WI38 (cell line): ENCODE measurements at regions not wholly inside any gene's neighbourhood (a gene's known extent, or its start where the extent isn't known, plus 50 kb on each side); places are given as distances from the start of the nearest gene placed in this dataset.

Source experiments
- H3K4me3 ChIP-seq: 2 replicates; pipeline ENCODE4 v1.5.1; 2011; ENCODE audit warnings: low read depth, mild to moderate bottlenecking, control low read depth, low read length
- TF ChIP-seq, protein P1 (sequence below): IDR thresholded peaks from 2 replicates; pipeline ENCODE4 v1.5.1; 2012; ENCODE audit warnings: low read depth, mild to moderate bottlenecking, control low read depth, low read length

DNA sequence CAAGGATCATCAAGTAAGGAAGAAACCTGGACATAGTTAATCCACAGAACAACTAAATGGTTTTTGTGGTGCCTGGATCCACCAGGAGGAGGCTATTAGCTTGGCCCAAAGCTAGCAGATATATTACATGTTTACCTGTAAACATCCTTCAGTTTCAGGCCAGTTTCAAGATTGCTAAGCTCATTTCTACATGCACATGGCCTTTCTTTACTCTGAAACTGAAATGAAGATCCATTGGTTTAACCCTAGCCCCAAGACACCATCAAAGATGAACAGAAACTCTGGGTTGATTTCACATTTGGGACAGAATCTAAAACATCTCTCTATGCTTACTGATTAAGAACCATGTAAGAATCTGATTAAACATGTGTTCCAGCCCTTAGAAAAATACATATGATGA lies 611.8 kb downstream of the TLE1 start:
- TF ChIP-seq, protein P1, sequence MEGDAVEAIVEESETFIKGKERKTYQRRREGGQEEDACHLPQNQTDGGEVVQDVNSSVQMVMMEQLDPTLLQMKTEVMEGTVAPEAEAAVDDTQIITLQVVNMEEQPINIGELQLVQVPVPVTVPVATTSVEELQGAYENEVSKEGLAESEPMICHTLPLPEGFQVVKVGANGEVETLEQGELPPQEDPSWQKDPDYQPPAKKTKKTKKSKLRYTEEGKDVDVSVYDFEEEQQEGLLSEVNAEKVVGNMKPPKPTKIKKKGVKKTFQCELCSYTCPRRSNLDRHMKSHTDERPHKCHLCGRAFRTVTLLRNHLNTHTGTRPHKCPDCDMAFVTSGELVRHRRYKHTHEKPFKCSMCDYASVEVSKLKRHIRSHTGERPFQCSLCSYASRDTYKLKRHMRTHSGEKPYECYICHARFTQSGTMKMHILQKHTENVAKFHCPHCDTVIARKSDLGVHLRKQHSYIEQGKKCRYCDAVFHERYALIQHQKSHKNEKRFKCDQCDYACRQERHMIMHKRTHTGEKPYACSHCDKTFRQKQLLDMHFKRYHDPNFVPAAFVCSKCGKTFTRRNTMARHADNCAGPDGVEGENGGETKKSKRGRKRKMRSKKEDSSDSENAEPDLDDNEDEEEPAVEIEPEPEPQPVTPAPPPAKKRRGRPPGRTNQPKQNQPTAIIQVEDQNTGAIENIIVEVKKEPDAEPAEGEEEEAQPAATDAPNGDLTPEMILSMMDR = no peak

DNA sequence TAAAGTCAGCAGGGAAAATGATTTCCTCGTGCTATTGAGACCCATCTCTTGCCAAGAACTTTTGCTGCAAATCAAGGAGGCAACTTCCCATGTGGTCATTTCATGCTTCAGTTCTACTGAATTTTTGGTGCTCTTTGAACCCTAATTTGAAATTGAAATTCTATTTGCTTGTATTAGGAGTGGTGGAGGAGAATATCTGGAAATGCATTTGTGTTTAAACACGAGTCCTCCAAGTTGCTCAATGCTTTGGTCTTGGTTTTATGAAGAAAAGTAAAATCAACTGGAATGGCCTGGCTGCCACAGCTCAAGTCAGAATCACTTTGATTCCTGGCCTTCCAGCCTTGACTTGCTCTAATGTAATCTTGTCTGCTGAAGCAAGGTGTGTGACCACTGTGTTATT lies 613.2 kb downstream of the TLE1 start:
- TF ChIP-seq, protein P1 = no peak

More for the DNA sequence above, 611.8 kb downstream of the TLE1 start:
- H3K4me3 ChIP-seq = no peak overlapping the region

DNA sequence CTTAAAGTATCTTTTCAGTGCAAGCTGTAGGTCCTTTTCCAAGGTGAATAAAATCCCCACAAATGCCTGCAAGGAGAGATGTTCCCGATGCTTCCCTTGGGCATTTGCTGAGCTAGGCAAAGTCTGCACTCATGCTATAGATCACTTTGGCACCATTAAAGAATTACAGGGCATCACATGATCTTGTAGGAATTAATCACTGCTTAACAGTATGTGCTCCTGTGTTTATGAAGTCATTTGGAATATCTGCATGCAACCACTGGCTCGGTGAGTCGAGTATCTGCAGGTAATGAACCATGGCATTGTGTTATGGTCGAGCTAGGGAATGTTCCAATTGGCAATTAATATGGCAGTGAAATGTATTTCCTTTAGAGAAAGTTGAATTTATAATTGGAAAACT lies 615.1 kb downstream of the TLE1 start:
- TF ChIP-seq, protein P1 = no peak
- H3K4me3 ChIP-seq = no peak overlapping the region

More for the DNA sequence above, 613.2 kb downstream of the TLE1 start:
- no peak overlapping the region for H3K4me3 ChIP-seq

DNA sequence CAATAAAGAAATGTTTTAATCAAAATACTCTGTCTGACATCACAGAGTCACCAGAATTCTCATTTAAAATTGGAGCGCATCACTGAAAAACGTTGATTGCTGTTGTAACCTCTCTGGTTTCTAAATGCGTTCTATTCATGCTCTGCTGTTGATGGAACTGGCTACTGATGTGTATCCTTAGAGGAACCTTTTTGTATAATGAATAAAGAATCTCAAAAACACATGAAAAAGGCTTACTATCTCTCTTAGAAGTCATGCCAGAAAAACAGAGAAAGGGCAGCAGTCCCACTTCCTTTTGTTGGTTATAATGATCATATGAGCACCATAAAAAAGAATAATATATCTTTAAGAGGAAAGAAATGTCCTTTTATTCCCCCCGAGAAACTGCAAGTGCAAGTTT lies 615.5 kb downstream of the TLE1 start:
- no peak overlapping the region for H3K4me3 ChIP-seq
- TF ChIP-seq, protein P1 = no peak

DNA sequence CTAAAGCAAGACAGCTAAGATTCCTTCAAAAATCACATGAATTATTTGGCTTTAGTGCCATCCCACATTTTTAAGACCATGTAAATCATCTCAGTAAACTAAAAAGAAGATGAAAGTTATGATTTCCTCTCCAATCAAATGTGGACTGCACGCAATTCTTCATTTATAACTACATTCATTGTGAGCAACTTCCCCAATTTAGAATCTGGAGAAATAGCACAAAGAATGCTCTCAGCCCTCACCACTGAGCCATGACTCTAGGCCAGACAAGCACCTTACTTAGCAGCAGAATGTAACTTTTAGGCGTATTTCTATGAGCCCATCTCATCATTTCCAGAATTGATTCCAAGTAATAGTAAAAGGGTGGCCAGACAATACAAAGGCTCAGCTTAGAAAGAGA lies 616.6 kb downstream of the TLE1 start:
- TF ChIP-seq, protein P1 = no peak
- H3K4me3 ChIP-seq = no peak overlapping the region

DNA sequence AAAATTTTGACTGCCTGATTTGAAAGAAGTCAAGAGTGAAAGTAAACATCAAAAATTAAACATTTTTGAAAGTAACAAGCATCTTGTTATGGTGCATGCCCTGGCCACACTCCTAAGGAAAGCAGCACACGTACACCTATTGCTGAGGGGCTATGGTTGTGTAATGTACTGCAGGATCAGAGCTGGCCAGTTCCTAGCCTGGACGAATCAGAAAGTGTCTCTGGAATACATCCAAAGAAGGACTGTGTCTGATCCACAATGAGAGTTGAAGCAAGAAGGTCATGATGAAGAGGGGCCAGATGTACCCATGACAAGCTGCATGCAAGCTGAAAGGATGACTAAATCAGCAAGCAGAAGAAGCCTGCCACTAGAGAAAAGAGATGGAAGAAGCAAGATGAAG lies 618.2 kb downstream of the TLE1 start:
- H3K4me3 ChIP-seq = no peak overlapping the region

DNA sequence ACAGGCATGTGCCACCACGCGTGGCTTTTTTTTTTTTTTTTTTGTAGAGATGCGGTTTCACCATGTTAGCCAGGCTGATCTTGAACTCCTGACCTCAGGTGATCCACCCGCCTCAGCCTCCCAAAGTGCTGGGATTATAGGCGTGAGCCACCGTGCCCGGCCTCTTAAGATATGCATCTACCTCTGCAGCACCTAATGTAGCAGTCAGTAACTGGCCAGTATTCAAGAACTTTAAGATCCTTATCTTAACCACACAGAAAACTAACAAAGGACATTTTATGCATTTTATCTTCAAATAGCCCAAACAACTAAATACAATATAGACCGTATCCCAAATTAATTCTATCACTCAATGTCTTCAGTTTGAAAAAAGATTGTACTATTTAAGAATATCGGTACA lies 618.7 kb downstream of the TLE1 start:
- TF ChIP-seq, protein P1 = no peak
- no peak overlapping the region for H3K4me3 ChIP-seq

More for the DNA sequence above, 618.2 kb downstream of the TLE1 start:
- TF ChIP-seq, protein P1 = no peak
